Keratinocyte (primary cell): ENCODE measurements at regions not wholly inside any gene's neighbourhood (a gene's known extent, or its start where the extent isn't known, plus 50 kb on each side); places are given as distances from the start of the nearest gene placed in this dataset.

Experiments
- DNase-seq: peaks from one replicate; pipeline ENCODE4 v3.0.0-alpha.2; 2011; ENCODE audit warnings: low read depth, missing footprints, low spot score
- FAIRE-seq: peaks from 2 replicates; lab custom pipeline; 2011; peaks lifted over from hg19 to GRCh38; lab: Jason Lieb, UNC
- H2AFZ ChIP-seq: 2 replicates; pipeline ENCODE4 v1.6.0; 2012; ENCODE audit warnings: low read length, control low read depth, inconsistent platforms; ENCODE audit not compliant: control insufficient read depth
- H3K27ac ChIP-seq: 2 replicates; pipeline ENCODE4 v1.5.1; 2011; ENCODE audit warnings: low read length; ENCODE audit not compliant: control insufficient read depth, insufficient read depth
- H3K27me3 ChIP-seq: 3 replicates; pipeline ENCODE4 v1.6.0; 2011; ENCODE audit warnings: low read length; ENCODE audit not compliant: control insufficient read depth, insufficient read depth; ENCODE audit errors: extremely low read depth
- H3K36me3 ChIP-seq, 2 experiments: 2 replicates in 1 of 2; 3 replicates in 1 of 2; pipeline ENCODE4 v1.5.1; 2011; ENCODE audit warnings: low read length in 2 of 2, mild to moderate bottlenecking in 1 of 2; ENCODE audit not compliant: control insufficient read depth in 2 of 2, insufficient read depth in 2 of 2; ENCODE audit errors: extremely low read depth in 1 of 2
- H3K4me1 ChIP-seq: 3 replicates; pipeline ENCODE4 v1.5.1; 2011; ENCODE audit warnings: low read length; ENCODE audit not compliant: control insufficient read depth, insufficient read depth; ENCODE audit errors: extremely low read depth
- H3K4me2 ChIP-seq: 3 replicates; pipeline ENCODE4 v1.6.0; 2011; ENCODE audit warnings: low read depth, low read length; ENCODE audit not compliant: control insufficient read depth, insufficient read depth; ENCODE audit errors: extremely low read depth
- H3K4me3 ChIP-seq, 3 experiments: fragments of 200-600 bp in 1 of 3; sonication (generic) in 1 of 3; 2 replicates in 2 of 3; 3 replicates in 1 of 3; pipeline ENCODE4 v1.5.1; 2011 to 2016; ENCODE audit warnings: low read length in 3 of 3, mild to moderate bottlenecking in 3 of 3, control low read depth in 2 of 3, inconsistent platforms in 1 of 3, low read depth in 1 of 3, mixed read lengths in 1 of 3, mixed run types in 1 of 3, moderate library complexity in 1 of 3; ENCODE audit not compliant: control insufficient read depth in 2 of 3, insufficient read depth in 2 of 3; ENCODE audit errors: extremely low read depth in 1 of 3
- H3K79me2 ChIP-seq: 2 replicates; pipeline ENCODE4 v1.6.0; 2012; ENCODE audit warnings: low read length; ENCODE audit not compliant: control insufficient read depth, insufficient read depth
- H3K9ac ChIP-seq: 3 replicates; pipeline ENCODE4 v1.6.0; 2011; ENCODE audit warnings: low read length; ENCODE audit not compliant: control insufficient read depth, insufficient read depth; ENCODE audit errors: extremely low read depth
- H3K9me1 ChIP-seq: 3 replicates; pipeline ENCODE4 v1.6.0; 2011; ENCODE audit warnings: low read length; ENCODE audit not compliant: control insufficient read depth, insufficient read depth; ENCODE audit errors: extremely low read depth
- H3K9me3 ChIP-seq: 2 replicates; pipeline ENCODE4 v1.5.1; 2012; ENCODE audit warnings: low read depth, low read length; ENCODE audit not compliant: control insufficient read depth
- H4K20me1 ChIP-seq: 3 replicates; pipeline ENCODE4 v1.6.0; 2011; ENCODE audit warnings: low read length; ENCODE audit not compliant: control insufficient read depth, insufficient read depth; ENCODE audit errors: extremely low read depth
- EZH2 ChIP-seq: IDR thresholded peaks from one replicate; pipeline ENCODE4 v1.6.1; 2012; ENCODE audit warnings: inconsistent platforms, mild to moderate bottlenecking, low read length, moderate library complexity
- dilution Hi-C: fragments of 300-500 bp; cut with MboI; formaldehyde crosslinking; loops from one replicate; pipeline ENCODE4 v1.7.0; 2020; ENCODE audit warnings: low sequenced_read_pairs; ENCODE audit not compliant: extremely low pct_ligation_motif_present
- TF ChIP-seq, protein P1 (sequence below), 3 experiments: IDR thresholded peaks in 1 of 3; conservative IDR thresholded peaks in 1 of 3; optimal IDR thresholded peaks in 1 of 3; 2 replicates in 2 of 3; 3 replicates in 1 of 3; pipeline versions ENCODE3 to v1.5.1; 2011; ENCODE audit warnings: low read length in 3 of 3, mild to moderate bottlenecking in 3 of 3, moderate library complexity in 2 of 3, control low read depth in 1 of 3, inconsistent platforms in 1 of 3; ENCODE audit not compliant: insufficient read depth in 2 of 3; ENCODE audit errors: extremely low read depth in 1 of 3

DNA sequence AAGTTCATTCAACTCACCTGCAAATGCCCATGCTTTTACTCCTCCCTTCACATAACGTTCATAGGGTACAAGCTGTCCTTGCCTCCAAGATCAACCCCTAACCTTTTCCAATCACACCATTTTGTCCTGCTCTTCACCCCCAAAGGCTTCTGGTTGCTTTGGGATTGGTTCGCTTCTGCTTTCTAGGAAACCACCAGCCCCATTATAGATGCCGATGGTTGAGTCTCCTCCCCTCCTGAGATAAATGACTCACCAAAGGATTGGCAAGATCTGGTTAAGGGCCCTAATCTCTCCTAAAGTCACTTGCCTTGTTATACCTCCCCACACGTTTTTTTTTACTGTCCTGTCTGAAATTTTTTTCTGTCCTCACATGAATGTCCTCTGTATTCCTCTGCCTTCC, 311.4 kb downstream of the HACE1 start:
- H3K9ac ChIP-seq: no peak overlapping the region
- dilution Hi-C loops: no loop called here
- H3K9me3 ChIP-seq: no peaks in the 10 kb centered on the region
- FAIRE-seq (no peak), DNase-seq (no peak)
- H3K79me2 ChIP-seq: no peaks in the 10 kb centered on the region
- H3K9me1 ChIP-seq: no peaks in the 10 kb centered on the region
- TF ChIP-seq EZH2: no peak
- TF ChIP-seq, protein P1, sequence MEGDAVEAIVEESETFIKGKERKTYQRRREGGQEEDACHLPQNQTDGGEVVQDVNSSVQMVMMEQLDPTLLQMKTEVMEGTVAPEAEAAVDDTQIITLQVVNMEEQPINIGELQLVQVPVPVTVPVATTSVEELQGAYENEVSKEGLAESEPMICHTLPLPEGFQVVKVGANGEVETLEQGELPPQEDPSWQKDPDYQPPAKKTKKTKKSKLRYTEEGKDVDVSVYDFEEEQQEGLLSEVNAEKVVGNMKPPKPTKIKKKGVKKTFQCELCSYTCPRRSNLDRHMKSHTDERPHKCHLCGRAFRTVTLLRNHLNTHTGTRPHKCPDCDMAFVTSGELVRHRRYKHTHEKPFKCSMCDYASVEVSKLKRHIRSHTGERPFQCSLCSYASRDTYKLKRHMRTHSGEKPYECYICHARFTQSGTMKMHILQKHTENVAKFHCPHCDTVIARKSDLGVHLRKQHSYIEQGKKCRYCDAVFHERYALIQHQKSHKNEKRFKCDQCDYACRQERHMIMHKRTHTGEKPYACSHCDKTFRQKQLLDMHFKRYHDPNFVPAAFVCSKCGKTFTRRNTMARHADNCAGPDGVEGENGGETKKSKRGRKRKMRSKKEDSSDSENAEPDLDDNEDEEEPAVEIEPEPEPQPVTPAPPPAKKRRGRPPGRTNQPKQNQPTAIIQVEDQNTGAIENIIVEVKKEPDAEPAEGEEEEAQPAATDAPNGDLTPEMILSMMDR (optimal IDR thresholded peaks at IDR 0.05 in 1 of 3, IDR thresholded peaks at IDR 0.05 in 1 of 3, conservative IDR thresholded peaks at IDR 0.05 in 1 of 3; ENCODE audit: extremely low read depth in 1 of 3, insufficient read depth in 2 of 3, low read length in 3 of 3): no peak
- no peaks in the 10 kb centered on the region for H3K27me3 ChIP-seq
- no peak overlapping the region for H2AFZ ChIP-seq
- no peaks in the 10 kb centered on the region for H3K4me1 ChIP-seq
- H3K4me2 ChIP-seq: no peak overlapping the region
- no peak overlapping the region for H3K4me3 ChIP-seq
- no peaks in the 10 kb centered on the region for H3K36me3 ChIP-seq
- H4K20me1 ChIP-seq: no peaks in the 10 kb centered on the region
- no peak overlapping the region for H3K27ac ChIP-seq

DNA sequence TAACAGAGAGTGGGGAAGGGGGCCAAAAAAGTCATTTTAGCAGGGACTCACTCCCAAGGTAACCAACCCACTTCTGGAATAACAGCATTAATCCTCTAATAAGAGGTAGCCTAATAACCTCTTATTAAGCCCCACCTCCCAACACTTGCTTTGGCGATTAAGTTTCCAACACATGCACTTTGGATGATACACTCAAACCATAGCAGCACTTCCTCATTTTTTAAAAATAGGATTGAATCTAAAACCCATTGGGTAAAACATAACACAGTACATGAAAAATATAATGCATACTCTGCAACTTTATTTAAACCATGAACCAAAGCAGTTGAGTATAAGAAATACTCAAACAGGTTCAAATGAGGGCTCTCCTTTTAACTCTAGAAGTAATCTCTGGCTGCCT, 318.3 kb downstream of the HACE1 start:
- Histone ChIP-seq H3K9ac (no peak overlapping the region), H3K9me3 (no peaks in the 10 kb centered on the region), H3K27me3 (no peaks in the 10 kb centered on the region), H3K79me2 (no peaks in the 10 kb centered on the region), H3K4me1 (no peaks in the 10 kb centered on the region), H2AFZ (no peak overlapping the region), H3K27ac (no peak overlapping the region), H3K36me3 (no peaks in the 10 kb centered on the region), H3K4me3 (no peak overlapping the region), H4K20me1 (no peaks in the 10 kb centered on the region), H3K9me1 (no peaks in the 10 kb centered on the region), H3K4me2 (no peak overlapping the region)
- TF ChIP-seq EZH2: no peak
- TF ChIP-seq, protein P1 (optimal IDR thresholded peaks at IDR 0.05 in 1 of 3, IDR thresholded peaks at IDR 0.05 in 1 of 3, conservative IDR thresholded peaks at IDR 0.05 in 1 of 3; ENCODE audit: extremely low read depth in 1 of 3, insufficient read depth in 2 of 3, low read length in 3 of 3): no peak
- FAIRE-seq (no peak), DNase-seq (no peak)
- dilution Hi-C loops: no loop called here
